ENCODE measurements at regions not wholly inside any gene's neighbourhood (a gene's known extent, or its start where the extent isn't known, plus 50 kb on each side); places are given as distances from the start of the nearest gene placed in this dataset.

- no peak overlapping the region for H3K4me3 ChIP-seq (replicated peaks; ENCODE audit: low read depth, low read length)
- TF ChIP-seq, protein P1, sequence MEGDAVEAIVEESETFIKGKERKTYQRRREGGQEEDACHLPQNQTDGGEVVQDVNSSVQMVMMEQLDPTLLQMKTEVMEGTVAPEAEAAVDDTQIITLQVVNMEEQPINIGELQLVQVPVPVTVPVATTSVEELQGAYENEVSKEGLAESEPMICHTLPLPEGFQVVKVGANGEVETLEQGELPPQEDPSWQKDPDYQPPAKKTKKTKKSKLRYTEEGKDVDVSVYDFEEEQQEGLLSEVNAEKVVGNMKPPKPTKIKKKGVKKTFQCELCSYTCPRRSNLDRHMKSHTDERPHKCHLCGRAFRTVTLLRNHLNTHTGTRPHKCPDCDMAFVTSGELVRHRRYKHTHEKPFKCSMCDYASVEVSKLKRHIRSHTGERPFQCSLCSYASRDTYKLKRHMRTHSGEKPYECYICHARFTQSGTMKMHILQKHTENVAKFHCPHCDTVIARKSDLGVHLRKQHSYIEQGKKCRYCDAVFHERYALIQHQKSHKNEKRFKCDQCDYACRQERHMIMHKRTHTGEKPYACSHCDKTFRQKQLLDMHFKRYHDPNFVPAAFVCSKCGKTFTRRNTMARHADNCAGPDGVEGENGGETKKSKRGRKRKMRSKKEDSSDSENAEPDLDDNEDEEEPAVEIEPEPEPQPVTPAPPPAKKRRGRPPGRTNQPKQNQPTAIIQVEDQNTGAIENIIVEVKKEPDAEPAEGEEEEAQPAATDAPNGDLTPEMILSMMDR (IDR thresholded peaks at IDR 0.05; ENCODE audit: insufficient read depth, low read length, poor library complexity, severe bottlenecking), result no peak
- no peaks in the 10 kb centered on the region for H3K27me3 ChIP-seq (replicated peaks; ENCODE audit: control insufficient read depth, insufficient read depth, low read length)
- no peak for DNase-seq (ENCODE audit: extremely low read depth, insufficient read length)
- H3K36me3 ChIP-seq (ENCODE audit: control insufficient read depth, insufficient read depth, low read length), result no peaks in the 10 kb centered on the region
These were observed 125.2 kb upstream of the LGALSL start for GRCh38 chr2:64328756-64329155.

DNA sequence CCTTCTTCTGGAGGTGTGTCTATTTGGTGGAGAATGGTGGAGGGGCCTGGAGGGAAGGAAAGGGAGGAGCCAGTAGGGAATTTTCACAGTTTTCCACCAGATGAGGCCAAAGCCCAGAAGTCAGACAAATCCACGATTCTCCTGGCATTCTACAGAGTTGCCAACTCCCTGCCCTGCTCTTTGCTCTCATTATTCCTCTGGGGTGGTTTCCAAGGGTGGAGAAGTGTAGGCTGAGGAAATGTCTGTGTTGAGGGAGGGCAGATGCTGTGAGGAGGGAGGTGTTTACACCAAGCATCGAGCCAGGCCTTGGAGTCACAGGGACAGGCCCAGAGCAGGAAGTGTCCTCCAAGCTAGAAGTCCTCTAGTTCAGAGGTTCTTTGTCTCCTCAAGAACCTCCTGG, 124.1 kb upstream of the LGALSL start:
- H3K36me3 ChIP-seq (ENCODE audit: control insufficient read depth, insufficient read depth, low read length), result no peaks in the 10 kb centered on the region
- no peak for DNase-seq (ENCODE audit: extremely low read depth, insufficient read length)
- TF ChIP-seq, protein P1 (IDR thresholded peaks at IDR 0.05; ENCODE audit: insufficient read depth, low read length, poor library complexity, severe bottlenecking), result no peak
- no peaks in the 10 kb centered on the region for H3K27me3 ChIP-seq (replicated peaks; ENCODE audit: control insufficient read depth, insufficient read depth, low read length)
- no peak overlapping the region for H3K4me3 ChIP-seq (replicated peaks; ENCODE audit: low read depth, low read length)

- H3K27me3 ChIP-seq (replicated peaks; ENCODE audit: control insufficient read depth, insufficient read depth, low read length), result no peaks in the 10 kb centered on the region
- TF ChIP-seq, protein P1 (IDR thresholded peaks at IDR 0.05; ENCODE audit: insufficient read depth, low read length, poor library complexity, severe bottlenecking), result peak; percentile 80
- H3K36me3 ChIP-seq (ENCODE audit: control insufficient read depth, insufficient read depth, low read length), result no peaks in the 10 kb centered on the region
- peak; percentile 35 for DNase-seq (ENCODE audit: extremely low read depth, insufficient read length)
- no peak overlapping the region for H3K4me3 ChIP-seq (replicated peaks; ENCODE audit: low read depth, low read length)
These were observed 123.5 kb upstream of the LGALSL start for GRCh38 chr2:64330281-64331113.

GRCh38 chr2:64331114-64331645, 122.8 kb upstream of the LGALSL start:
- no peak overlapping the region for H3K4me3 ChIP-seq (replicated peaks; ENCODE audit: low read depth, low read length)

DNA sequence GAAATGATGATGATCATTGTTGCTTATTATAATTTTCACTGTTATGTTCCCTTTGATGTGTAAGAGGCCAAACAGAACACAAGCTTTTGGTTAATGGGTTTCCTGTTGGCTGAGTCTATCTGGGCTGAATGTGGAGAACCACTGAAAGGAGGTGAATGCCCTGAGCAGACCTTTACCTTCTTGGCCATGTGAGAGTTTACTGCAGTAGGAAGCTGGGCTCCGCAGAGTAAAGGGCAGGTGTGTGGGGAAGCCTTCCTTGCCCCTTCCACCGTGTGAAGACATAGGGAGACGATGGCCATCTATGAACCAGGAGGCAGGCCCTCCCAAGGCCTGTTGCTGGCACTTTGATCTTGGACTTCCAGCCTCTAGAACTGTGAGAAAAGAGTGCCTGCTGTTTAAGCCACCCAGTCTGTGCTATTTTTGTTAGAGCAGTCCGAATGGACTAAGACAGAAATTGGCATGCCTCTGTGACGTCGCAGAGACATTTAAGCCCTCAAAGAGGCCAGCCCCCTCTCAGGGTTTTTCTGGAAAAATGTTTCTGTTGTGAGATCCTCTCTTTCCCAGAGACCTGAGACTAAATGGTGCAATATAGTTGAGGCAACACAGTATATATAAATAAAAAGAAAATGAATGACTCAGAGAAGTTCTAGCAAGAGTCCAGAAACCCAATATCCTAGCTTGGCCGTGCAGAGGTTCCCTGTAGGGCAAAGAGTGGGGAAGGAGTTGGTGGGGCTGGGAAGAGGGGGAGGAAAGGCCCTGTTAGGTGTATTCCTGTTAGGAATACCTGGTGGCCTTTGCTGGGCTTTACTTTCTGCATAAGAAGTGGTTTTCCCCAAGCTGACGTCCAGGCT, 121.9 kb upstream of the LGALSL start:
- DNase-seq (ENCODE audit: extremely low read depth, insufficient read length), result no peak
- no peaks in the 10 kb centered on the region for H3K36me3 ChIP-seq (ENCODE audit: control insufficient read depth, insufficient read depth, low read length)
- H3K27me3 ChIP-seq (replicated peaks; ENCODE audit: control insufficient read depth, insufficient read depth, low read length), result no peaks in the 10 kb centered on the region
- TF ChIP-seq, protein P1 (IDR thresholded peaks at IDR 0.05; ENCODE audit: insufficient read depth, low read length, poor library complexity, severe bottlenecking), result no peak
- no peak overlapping the region for H3K4me3 ChIP-seq (replicated peaks; ENCODE audit: low read depth, low read length)

More at GRCh38 chr2:64331114-64331645, 122.8 kb upstream of the LGALSL start:
- TF ChIP-seq, protein P1 (IDR thresholded peaks at IDR 0.05; ENCODE audit: insufficient read depth, low read length, poor library complexity, severe bottlenecking), result no peak
- Histone ChIP-seq H3K27me3 (replicated peaks; ENCODE audit: control insufficient read depth, insufficient read depth, low read length) (no peaks in the 10 kb centered on the region), H3K36me3 (ENCODE audit: control insufficient read depth, insufficient read depth, low read length) (no peaks in the 10 kb centered on the region)
- DNase-seq (ENCODE audit: extremely low read depth, insufficient read length), result no peak

Measured in GM06990 (cell line).